ENCODE measurements at regions not wholly inside any gene's neighbourhood (a gene's known extent, or its start where the extent isn't known, plus 50 kb on each side); places are given as distances from the start of the nearest gene placed in this dataset.

DNA sequence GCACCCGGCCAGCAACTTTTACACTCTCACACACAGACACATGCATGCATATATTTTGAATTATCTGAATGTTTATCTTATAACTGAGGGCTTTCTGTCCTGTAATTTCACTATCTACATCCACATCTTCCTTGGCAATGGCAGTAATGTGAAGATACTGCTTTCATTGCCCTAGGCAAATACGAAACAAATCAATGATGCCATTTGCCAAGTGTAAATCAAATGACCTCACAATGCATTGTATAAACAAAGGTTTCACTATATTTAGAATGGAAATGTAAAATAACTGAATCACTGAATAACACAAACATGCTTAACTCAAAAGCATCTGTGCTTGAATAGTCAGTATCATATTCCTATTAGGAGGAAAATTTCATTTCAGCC lies 455.6 kb downstream of the TBL1XR1 start:
- ChIA-PET CTCF (no interaction called here), POLR2A (no interaction called here)
- DNase-seq (ENCODE audit: extremely low spot score), result no peak
- TF ChIP-seq, protein P1, sequence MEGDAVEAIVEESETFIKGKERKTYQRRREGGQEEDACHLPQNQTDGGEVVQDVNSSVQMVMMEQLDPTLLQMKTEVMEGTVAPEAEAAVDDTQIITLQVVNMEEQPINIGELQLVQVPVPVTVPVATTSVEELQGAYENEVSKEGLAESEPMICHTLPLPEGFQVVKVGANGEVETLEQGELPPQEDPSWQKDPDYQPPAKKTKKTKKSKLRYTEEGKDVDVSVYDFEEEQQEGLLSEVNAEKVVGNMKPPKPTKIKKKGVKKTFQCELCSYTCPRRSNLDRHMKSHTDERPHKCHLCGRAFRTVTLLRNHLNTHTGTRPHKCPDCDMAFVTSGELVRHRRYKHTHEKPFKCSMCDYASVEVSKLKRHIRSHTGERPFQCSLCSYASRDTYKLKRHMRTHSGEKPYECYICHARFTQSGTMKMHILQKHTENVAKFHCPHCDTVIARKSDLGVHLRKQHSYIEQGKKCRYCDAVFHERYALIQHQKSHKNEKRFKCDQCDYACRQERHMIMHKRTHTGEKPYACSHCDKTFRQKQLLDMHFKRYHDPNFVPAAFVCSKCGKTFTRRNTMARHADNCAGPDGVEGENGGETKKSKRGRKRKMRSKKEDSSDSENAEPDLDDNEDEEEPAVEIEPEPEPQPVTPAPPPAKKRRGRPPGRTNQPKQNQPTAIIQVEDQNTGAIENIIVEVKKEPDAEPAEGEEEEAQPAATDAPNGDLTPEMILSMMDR (IDR thresholded peaks at IDR 0.05; ENCODE audit: control extremely low read depth, extremely low read depth, low read depth, missing control alignments), result no peak

DNA sequence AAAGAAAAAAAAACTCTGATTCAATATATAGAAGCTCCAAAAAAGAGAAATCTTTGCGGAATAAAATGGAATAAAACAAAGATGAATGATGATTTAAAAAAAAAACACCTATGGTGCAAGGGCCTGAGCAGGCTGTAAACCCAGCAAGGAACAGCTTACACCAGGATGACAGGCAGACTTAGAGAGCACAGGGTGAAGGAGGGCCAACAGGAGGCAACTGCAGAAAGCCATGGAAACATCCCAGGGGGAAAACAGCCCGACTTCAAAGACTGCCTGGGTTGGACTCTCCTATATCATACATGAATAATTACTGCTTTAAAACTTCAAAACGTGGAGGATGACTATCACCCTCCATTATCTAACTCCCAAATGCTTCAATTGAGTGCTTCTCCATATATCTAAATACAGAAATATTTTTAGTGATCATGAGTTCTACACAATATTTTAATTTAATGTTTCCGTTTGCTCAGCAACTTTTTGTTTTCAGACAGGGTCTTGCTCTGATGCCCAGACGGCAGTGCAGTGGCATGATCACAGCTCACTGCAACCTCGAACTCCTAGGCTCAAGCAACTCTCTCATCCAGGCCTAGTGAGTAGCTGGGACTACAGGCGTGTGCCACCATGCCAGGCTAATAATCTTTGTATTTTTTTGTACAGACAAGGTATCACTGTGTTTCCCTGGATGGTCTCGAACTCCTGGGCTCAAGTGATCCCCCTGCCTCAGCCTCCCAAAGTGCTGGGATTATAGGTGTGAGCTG lies 456.2 kb downstream of the TBL1XR1 start:
- POLR2A ChIA-PET, result no interaction called here

DNA sequence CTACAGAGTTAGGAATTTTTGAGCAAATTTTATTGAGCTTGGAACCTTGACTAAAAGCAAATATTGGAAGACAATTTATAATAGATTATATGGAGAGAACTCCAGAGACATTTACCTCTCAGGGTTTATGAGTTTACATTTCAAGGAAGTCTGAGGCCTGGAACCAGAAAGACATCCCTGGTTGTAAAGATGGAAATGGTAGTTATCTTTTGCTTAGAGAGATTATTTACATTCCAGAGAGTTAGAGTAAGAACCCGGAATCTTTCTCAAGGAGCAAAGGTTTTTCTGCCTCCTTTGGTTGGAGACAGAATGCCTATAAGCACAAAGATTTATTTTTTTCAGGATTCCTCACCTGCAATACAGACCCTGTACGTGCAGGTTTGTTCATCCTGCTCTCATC lies 458.1 kb downstream of the TBL1XR1 start:
- no peak for DNase-seq (ENCODE audit: extremely low spot score)
- TF ChIP-seq, protein P1 (IDR thresholded peaks at IDR 0.05; ENCODE audit: control extremely low read depth, extremely low read depth, low read depth, missing control alignments), result no peak
- ChIA-PET CTCF (no interaction called here), POLR2A (no interaction called here)

More for the DNA sequence above, 456.2 kb downstream of the TBL1XR1 start:
- CTCF ChIA-PET, result no interaction called here
- TF ChIP-seq, protein P1 (IDR thresholded peaks at IDR 0.05; ENCODE audit: control extremely low read depth, extremely low read depth, low read depth, missing control alignments), result no peak
- no peak for DNase-seq (ENCODE audit: extremely low spot score)

DNA sequence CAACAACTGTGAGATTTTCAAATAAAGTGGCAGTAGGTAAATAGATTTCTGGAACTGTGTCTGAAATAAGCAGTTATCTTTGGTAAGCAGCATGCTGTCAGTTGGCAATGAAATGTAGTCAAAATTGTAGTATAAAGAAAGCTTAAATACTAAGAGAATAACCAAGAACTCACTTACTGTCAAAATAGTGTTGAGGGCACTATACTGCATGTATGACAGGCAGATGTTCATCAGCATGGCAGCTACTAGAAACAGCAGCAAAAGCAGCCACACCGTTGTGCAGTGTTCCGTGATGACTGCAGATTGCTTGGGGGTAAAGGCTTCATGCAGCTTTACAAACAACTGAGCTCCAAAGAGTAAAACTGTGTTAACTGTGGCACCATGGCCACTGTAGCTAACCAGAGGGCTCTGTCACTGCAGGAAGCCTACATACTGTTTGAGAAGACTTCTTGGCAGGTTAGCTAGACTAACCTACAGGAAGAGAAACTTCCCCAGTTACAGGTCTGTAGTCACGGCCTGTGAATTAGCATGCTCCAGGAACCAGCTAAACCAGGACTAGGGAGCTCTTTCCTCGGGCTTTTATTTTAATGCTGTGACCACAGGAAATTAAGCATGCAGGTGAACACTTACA lies 459.7 kb downstream of the TBL1XR1 start:
- ChIA-PET POLR2A (no interaction called here), CTCF (interaction anchor here (1.8 kb wide), 1 partner anchor 18 kb away, joined by 4 read pairs; no protein-coding TSS in a partner anchor)
- no peak for DNase-seq (ENCODE audit: extremely low spot score)
- TF ChIP-seq, protein P1 (IDR thresholded peaks at IDR 0.05; ENCODE audit: control extremely low read depth, extremely low read depth, low read depth, missing control alignments), result no peak

DNA sequence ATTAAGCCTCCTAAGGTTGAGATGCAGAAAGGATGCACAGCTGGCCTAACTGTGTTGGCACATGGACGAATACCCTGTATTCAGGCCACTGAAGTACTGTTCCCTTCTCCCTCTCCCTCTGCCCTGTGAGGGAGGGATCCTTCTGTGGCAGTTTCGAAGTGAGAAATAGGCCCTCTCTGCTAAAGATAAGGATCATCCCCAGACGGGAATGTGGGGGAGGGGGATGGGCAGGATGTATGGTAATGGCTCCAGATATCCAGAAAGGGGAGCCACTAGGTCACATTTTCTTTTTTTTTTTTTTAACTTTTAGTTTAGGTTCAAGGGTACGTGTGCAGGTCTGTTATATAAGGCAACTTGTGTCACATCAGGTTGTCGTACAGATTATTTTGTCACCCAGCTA lies 463.1 kb downstream of the TBL1XR1 start:
- TF ChIP-seq, protein P1 (IDR thresholded peaks at IDR 0.05; ENCODE audit: control extremely low read depth, extremely low read depth, low read depth, missing control alignments), result no peak
- ChIA-PET CTCF (no interaction called here), POLR2A (no interaction called here)
- no peak for DNase-seq (ENCODE audit: extremely low spot score)

DNA sequence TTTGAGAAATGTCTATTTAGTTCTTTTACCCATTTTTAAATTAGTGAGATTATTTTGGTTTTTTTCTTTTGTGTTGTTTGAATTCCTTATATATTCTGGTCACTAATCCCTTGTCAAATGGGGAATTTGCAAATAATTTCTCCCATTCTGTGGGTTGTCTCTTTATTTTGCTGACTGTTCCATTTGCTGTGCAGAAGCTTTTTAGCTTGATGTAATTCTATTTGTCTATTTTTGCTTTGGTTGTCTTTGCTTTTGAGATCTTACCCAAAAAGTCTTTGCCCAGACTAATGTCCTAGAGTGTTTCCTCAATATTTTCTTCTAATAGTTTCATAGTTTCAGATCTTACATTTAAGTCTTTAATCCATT lies 472.9 kb downstream of the TBL1XR1 start:
- POLR2A ChIA-PET, result no interaction called here
- no peak for DNase-seq (ENCODE audit: extremely low spot score)
- CTCF ChIA-PET, result no interaction called here
- TF ChIP-seq, protein P1 (IDR thresholded peaks at IDR 0.05; ENCODE audit: control extremely low read depth, extremely low read depth, low read depth, missing control alignments), result no peak
